Liver (tissue), 8 donors: ENCODE measurements at regions not wholly inside any gene's neighbourhood (a gene's known extent, or its start where the extent isn't known, plus 50 kb on each side); places are given as distances from the start of the nearest gene placed in this dataset.

Experiments
- DNase-seq: peaks from one replicate; pipeline ENCODE4 v3.0.0-alpha.2; 2017; ENCODE audit warnings: low spot score
- H3K27ac ChIP-seq, 2 donors: one replicate each; pipeline ENCODE4 v1.7.0; 2013; ENCODE audit warnings: inconsistent platforms in 2 of 2, low read length in 2 of 2, control low read depth in 1 of 2, low read depth in 1 of 2, mild to moderate bottlenecking in 1 of 2
- H3K27me3 ChIP-seq, 4 donors: one replicate each; pipeline versions ENCODE4 v1.6.1 to v1.7.0; 2013; ENCODE audit warnings: low read length in 3 of 4, inconsistent platforms in 1 of 4, mild to moderate bottlenecking in 1 of 4, moderate library complexity in 1 of 4; ENCODE audit not compliant: control insufficient read depth in 4 of 4, insufficient read depth in 4 of 4
- H3K36me3 ChIP-seq, 4 donors: one replicate each; pipeline versions ENCODE4 v1.6.1 to v1.7.0; 2013; ENCODE audit warnings: low read length in 3 of 4, mild to moderate bottlenecking in 3 of 4, low read depth in 1 of 4, moderate library complexity in 1 of 4; ENCODE audit not compliant: control insufficient read depth in 4 of 4, insufficient read depth in 3 of 4
- H3K4me1 ChIP-seq, 4 donors: one replicate each; pipeline versions ENCODE4 v1.6.1 to v1.7.0; 2013; ENCODE audit warnings: low read length in 3 of 4, mild to moderate bottlenecking in 3 of 4, moderate library complexity in 1 of 4; ENCODE audit not compliant: control insufficient read depth in 4 of 4, insufficient read depth in 4 of 4
- H3K4me3 ChIP-seq, 3 donors: one replicate each; pipeline versions ENCODE4 v1.6.1 to v1.7.0; 2013; ENCODE audit warnings: low read length in 3 of 3, control low read depth in 1 of 3, low read depth in 1 of 3, mild to moderate bottlenecking in 1 of 3
- H3K9ac ChIP-seq, 2 donors: one replicate each; pipeline ENCODE4 v1.7.0; 2013; ENCODE audit warnings: low read length in 2 of 2, mild to moderate bottlenecking in 2 of 2, moderate library complexity in 2 of 2, control low read depth in 1 of 2, low read depth in 1 of 2
- H3K9me3 ChIP-seq, 4 donors: one replicate each; pipeline versions ENCODE4 v1.6.1 to v1.7.0; 2013; ENCODE audit warnings: low read length in 3 of 4; ENCODE audit not compliant: control insufficient read depth in 4 of 4
- ATF3 ChIP-seq: IDR thresholded peaks from 2 replicates; pipeline ENCODE4 v1.6.1; 2016; ENCODE audit warnings: antibody characterized with exemption
- EGR1 ChIP-seq, 2 donors: IDR thresholded peaks; 2 replicates each; pipeline ENCODE4 v1.6.1; 2016 to 2018; ENCODE audit warnings: antibody characterized with exemption in 2 of 2, low read depth in 2 of 2
- FOXA1 ChIP-seq: IDR thresholded peaks from 2 replicates; pipeline ENCODE4 v1.6.1; 2016; ENCODE audit warnings: antibody characterized with exemption
- FOXA2 ChIP-seq: IDR thresholded peaks from 2 replicates; pipeline ENCODE4 v1.6.1; 2016; ENCODE audit warnings: antibody characterized with exemption
- GABPA ChIP-seq, 2 donors: IDR thresholded peaks in 1 of 2; conservative IDR thresholded peaks in 1 of 2; 2 replicates each; pipeline ENCODE4 v1.6.1; 2016; ENCODE audit warnings: antibody characterized with exemption in 2 of 2, mild to moderate bottlenecking in 1 of 2, moderate library complexity in 1 of 2
- HNF4A ChIP-seq, 2 donors: conservative IDR thresholded peaks; 2 replicates each; pipeline ENCODE4 v1.6.1; 2016; ENCODE audit warnings: antibody characterized with exemption in 2 of 2, mild to moderate bottlenecking in 2 of 2
- HNF4G ChIP-seq: IDR thresholded peaks from 2 replicates; pipeline ENCODE4 v1.6.1; 2016; ENCODE audit warnings: antibody characterized with exemption
- JUND ChIP-seq, 2 donors: IDR thresholded peaks; 2 replicates each; pipeline ENCODE4 v1.6.1; 2016; ENCODE audit warnings: antibody characterized with exemption in 2 of 2
- NR2F2 ChIP-seq: IDR thresholded peaks from 2 replicates; pipeline ENCODE4 v1.6.1; 2016; ENCODE audit warnings: antibody characterized with exemption
- RAD21 ChIP-seq, 2 donors: IDR thresholded peaks; 2 replicates each; pipeline ENCODE4 v1.6.1; 2016; ENCODE audit warnings: antibody characterized with exemption in 2 of 2, mild to moderate bottlenecking in 2 of 2
- RXRA ChIP-seq, 2 donors: IDR thresholded peaks; 2 replicates each; pipeline ENCODE4 v1.6.1; 2017 to 2018; ENCODE audit warnings: antibody characterized with exemption in 2 of 2, mild to moderate bottlenecking in 1 of 2
- SP1 ChIP-seq: IDR thresholded peaks from 2 replicates; pipeline ENCODE4 v1.6.1; 2018; ENCODE audit warnings: antibody characterized with exemption, mild to moderate bottlenecking
- TAF1 ChIP-seq: conservative IDR thresholded peaks from 2 replicates; pipeline ENCODE4 v1.6.1; 2016; ENCODE audit warnings: antibody characterized with exemption, mild to moderate bottlenecking
- YY1 ChIP-seq: IDR thresholded peaks from 2 replicates; pipeline ENCODE4 v1.6.1; 2016; ENCODE audit warnings: antibody characterized with exemption, mild to moderate bottlenecking
- ZBTB33 ChIP-seq: IDR thresholded peaks from 2 replicates; pipeline ENCODE4 v1.6.1; 2016; ENCODE audit warnings: antibody characterized with exemption
- WGBS: extraction: QIAGEN DNeasy Blood & Tissue Kit; methylation state at CpG from one replicate; pipeline ENCODE4 v1.1.7; 2013; 5-methylcytosine and 5-hydroxymethylcytosine counted together
- TF ChIP-seq, protein P1 (sequence below): IDR thresholded peaks from 2 replicates; pipeline ENCODE4 v1.6.1; 2016; ENCODE audit warnings: antibody characterized with exemption
- TF ChIP-seq, protein P2 (sequence below): fragments of 150-350 bp; IDR thresholded peaks from 2 replicates; pipeline ENCODE4 v1.5.1; 2017; ENCODE audit warnings: improper control_type of control experiment, low read depth, low read length; ENCODE audit not compliant: missing input control
- TF ChIP-seq, protein P3 (sequence below): IDR thresholded peaks from 2 replicates; pipeline ENCODE4 v1.6.1; 2016; ENCODE audit warnings: antibody characterized with exemption, mild to moderate bottlenecking
- donor health status: healthy.
- donor health status: healthy.
- donor health status: healthy.
- donor health status: healthy.
- donor health status: healthy.

- Histone ChIP-seq H3K9ac (no peak overlapping the region), H3K36me3 (no peaks in the 10 kb centered on the region), H3K4me1 (no peaks in the 10 kb centered on the region), H3K4me3 (no peak overlapping the region), H3K27me3 (no peaks in the 10 kb centered on the region), H3K27ac (no peak overlapping the region), H3K9me3 (no peaks in the 10 kb centered on the region)
- WGBS: 73% methylated on average over 2 of the region's 2 CpGs
- no peak for DNase-seq
- TF ChIP-seq FOXA2 (no peak), YY1 (no peak), TAF1 (no peak), SP1 (no peak), FOXA1 (no peak), RAD21 (IDR thresholded peaks at IDR 0.05) (no peak), ZBTB33 (no peak), JUND (IDR thresholded peaks at IDR 0.05) (no peak), HNF4A (conservative IDR thresholded peaks at IDR 0.05) (no peak), GABPA (IDR thresholded peaks at IDR 0.05 in 1 of 2, conservative IDR thresholded peaks at IDR 0.05 in 1 of 2) (no peak), NR2F2 (no peak), EGR1 (IDR thresholded peaks at IDR 0.05; ENCODE audit: low read depth in 2 of 2) (no peak), ATF3 (no peak), HNF4G (no peak), RXRA (IDR thresholded peaks at IDR 0.05) (no peak)
- TF ChIP-seq, protein P1, sequence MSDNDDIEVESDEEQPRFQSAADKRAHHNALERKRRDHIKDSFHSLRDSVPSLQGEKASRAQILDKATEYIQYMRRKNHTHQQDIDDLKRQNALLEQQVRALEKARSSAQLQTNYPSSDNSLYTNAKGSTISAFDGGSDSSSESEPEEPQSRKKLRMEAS: no peak
- TF ChIP-seq, protein P2, sequence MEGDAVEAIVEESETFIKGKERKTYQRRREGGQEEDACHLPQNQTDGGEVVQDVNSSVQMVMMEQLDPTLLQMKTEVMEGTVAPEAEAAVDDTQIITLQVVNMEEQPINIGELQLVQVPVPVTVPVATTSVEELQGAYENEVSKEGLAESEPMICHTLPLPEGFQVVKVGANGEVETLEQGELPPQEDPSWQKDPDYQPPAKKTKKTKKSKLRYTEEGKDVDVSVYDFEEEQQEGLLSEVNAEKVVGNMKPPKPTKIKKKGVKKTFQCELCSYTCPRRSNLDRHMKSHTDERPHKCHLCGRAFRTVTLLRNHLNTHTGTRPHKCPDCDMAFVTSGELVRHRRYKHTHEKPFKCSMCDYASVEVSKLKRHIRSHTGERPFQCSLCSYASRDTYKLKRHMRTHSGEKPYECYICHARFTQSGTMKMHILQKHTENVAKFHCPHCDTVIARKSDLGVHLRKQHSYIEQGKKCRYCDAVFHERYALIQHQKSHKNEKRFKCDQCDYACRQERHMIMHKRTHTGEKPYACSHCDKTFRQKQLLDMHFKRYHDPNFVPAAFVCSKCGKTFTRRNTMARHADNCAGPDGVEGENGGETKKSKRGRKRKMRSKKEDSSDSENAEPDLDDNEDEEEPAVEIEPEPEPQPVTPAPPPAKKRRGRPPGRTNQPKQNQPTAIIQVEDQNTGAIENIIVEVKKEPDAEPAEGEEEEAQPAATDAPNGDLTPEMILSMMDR: no peak
- TF ChIP-seq, protein P3, sequence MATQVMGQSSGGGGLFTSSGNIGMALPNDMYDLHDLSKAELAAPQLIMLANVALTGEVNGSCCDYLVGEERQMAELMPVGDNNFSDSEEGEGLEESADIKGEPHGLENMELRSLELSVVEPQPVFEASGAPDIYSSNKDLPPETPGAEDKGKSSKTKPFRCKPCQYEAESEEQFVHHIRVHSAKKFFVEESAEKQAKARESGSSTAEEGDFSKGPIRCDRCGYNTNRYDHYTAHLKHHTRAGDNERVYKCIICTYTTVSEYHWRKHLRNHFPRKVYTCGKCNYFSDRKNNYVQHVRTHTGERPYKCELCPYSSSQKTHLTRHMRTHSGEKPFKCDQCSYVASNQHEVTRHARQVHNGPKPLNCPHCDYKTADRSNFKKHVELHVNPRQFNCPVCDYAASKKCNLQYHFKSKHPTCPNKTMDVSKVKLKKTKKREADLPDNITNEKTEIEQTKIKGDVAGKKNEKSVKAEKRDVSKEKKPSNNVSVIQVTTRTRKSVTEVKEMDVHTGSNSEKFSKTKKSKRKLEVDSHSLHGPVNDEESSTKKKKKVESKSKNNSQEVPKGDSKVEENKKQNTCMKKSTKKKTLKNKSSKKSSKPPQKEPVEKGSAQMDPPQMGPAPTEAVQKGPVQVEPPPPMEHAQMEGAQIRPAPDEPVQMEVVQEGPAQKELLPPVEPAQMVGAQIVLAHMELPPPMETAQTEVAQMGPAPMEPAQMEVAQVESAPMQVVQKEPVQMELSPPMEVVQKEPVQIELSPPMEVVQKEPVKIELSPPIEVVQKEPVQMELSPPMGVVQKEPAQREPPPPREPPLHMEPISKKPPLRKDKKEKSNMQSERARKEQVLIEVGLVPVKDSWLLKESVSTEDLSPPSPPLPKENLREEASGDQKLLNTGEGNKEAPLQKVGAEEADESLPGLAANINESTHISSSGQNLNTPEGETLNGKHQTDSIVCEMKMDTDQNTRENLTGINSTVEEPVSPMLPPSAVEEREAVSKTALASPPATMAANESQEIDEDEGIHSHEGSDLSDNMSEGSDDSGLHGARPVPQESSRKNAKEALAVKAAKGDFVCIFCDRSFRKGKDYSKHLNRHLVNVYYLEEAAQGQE: no peak
These were observed 958.8 kb upstream of the NR2F2 start for GRCh38 chr15:95371664-95372063.

- Histone ChIP-seq H3K9ac (no peak overlapping the region), H3K4me1 (no peaks in the 10 kb centered on the region)
- WGBS: 92% methylated on average over 3 of the region's 3 CpGs
These were observed 955.2 kb upstream of the NR2F2 start for GRCh38 chr15:95375281-95375680.

More at GRCh38 chr15:95375281-95375680, 955.2 kb upstream of the NR2F2 start:
- H3K36me3 ChIP-seq: no peaks in the 10 kb centered on the region
- no peaks in the 10 kb centered on the region for H3K9me3 ChIP-seq
- H3K27me3 ChIP-seq: no peaks in the 10 kb centered on the region
- no peak overlapping the region for H3K4me3 ChIP-seq
- no peak for DNase-seq
- TF ChIP-seq, protein P1: no peak
- no peak overlapping the region for H3K27ac ChIP-seq
